H1 (cell line): ENCODE measurements at regions not wholly inside any gene's neighbourhood (a gene's known extent, or its start where the extent isn't known, plus 50 kb on each side); places are given as distances from the start of the nearest gene placed in this dataset.

Experiments
- CTCF ChIA-PET: fragments of 300-600 bp; sonication (Branson Sonifier 250); formaldehyde crosslinking; loops from one replicate; lab custom pipeline; 2021; ENCODE audit not compliant: partially characterized antibody; lab: Charles Lee
- POLR2A ChIA-PET: fragments of 300-600 bp; sonication (Branson Sonifier 250); formaldehyde crosslinking; loops from one replicate; lab custom pipeline; 2021; ENCODE audit warnings: inconsistent platforms; ENCODE audit not compliant: partially characterized antibody; lab: Charles Lee
- DNase-seq, 2 experiments: peaks; one replicate each; pipeline versions ENCODE4 v3.0.0 to v3.0.0-alpha.2; 2010 to 2022; ENCODE audit warnings: low spot score in 2 of 2, low read depth in 1 of 2, mixed read lengths in 1 of 2
- FAIRE-seq: peaks from 2 replicates; lab custom pipeline; 2011; peaks lifted over from hg19 to GRCh38; lab: Jason Lieb, UNC
- H2AFZ ChIP-seq: 2 replicates; pipeline ENCODE4 v1.8.1; 2012; ENCODE audit warnings: low read length, inconsistent platforms
- H2AK5ac ChIP-seq: 2 replicates; pipeline ENCODE4 v1.6.1; 2013; ENCODE audit warnings: low read depth, low read length
- H2BK120ac ChIP-seq: replicated peaks from 2 replicates; pipeline ENCODE3; 2013; ENCODE audit warnings: low read depth, low read length, inconsistent platforms
- H2BK12ac ChIP-seq: 2 replicates; pipeline ENCODE4 v1.6.1; 2013; ENCODE audit warnings: low read depth, low read length
- H2BK15ac ChIP-seq: 2 replicates; pipeline ENCODE4 v1.6.1; 2013; ENCODE audit warnings: low read length
- H2BK20ac ChIP-seq: 2 replicates; pipeline ENCODE4 v1.6.1; 2013; ENCODE audit warnings: low read length
- H2BK5ac ChIP-seq: 2 replicates; pipeline ENCODE4 v1.6.1; 2013; ENCODE audit warnings: low read depth, low read length
- H3K14ac ChIP-seq: 2 replicates; pipeline ENCODE4 v1.6.1; 2013; ENCODE audit warnings: inconsistent platforms; ENCODE audit not compliant: insufficient read length
- H3K18ac ChIP-seq: 2 replicates; pipeline ENCODE4 v1.6.1; 2013; ENCODE audit warnings: low read length; ENCODE audit errors: extremely low read depth
- H3K23ac ChIP-seq: 2 replicates; pipeline ENCODE4 v1.6.1; 2013; ENCODE audit warnings: inconsistent platforms; ENCODE audit not compliant: insufficient read length
- H3K23me2 ChIP-seq: 2 replicates; pipeline ENCODE4 v1.6.1; 2013; ENCODE audit warnings: low read depth, low read length
- H3K27ac ChIP-seq: 2 replicates; pipeline ENCODE4 v1.6.1; 2011; ENCODE audit warnings: low read depth, low read length, inconsistent platforms
- H3K27me3 ChIP-seq, 4 experiments: replicated peaks in 1 of 4; 1 replicate in 1 of 4; 2 replicates in 3 of 4; pipeline versions ENCODE4 v1.6.1 to v1.8.1; 2011 to 2013; ENCODE audit warnings: low read length in 3 of 4, mild to moderate bottlenecking in 3 of 4, inconsistent platforms in 2 of 4, mixed read lengths in 2 of 4, moderate library complexity in 1 of 4; ENCODE audit not compliant: control insufficient read depth in 3 of 4, insufficient read depth in 3 of 4; ENCODE audit errors: extremely low read depth in 1 of 4
- H3K36me3 ChIP-seq, 4 experiments: 2 replicates each; pipeline versions ENCODE4 v1.6.1 to v1.8.1; 2011 to 2013; ENCODE audit warnings: mild to moderate bottlenecking in 4 of 4, low read length in 3 of 4, moderate library complexity in 2 of 4, control low read depth in 1 of 4, inconsistent platforms in 1 of 4; ENCODE audit not compliant: insufficient read depth in 4 of 4, control insufficient read depth in 2 of 4
- H3K4ac ChIP-seq: replicated peaks from 2 replicates; pipeline ENCODE3; 2013; ENCODE audit warnings: low read length, low read depth, mixed read lengths, inconsistent platforms; ENCODE audit not compliant: insufficient read length
- H3K4me1 ChIP-seq, 4 experiments: replicated peaks in 1 of 4; 1 replicate in 1 of 4; 2 replicates in 3 of 4; pipeline versions ENCODE4 v1.6.1 to v1.8.1; 2011 to 2013; ENCODE audit warnings: low read length in 3 of 4, inconsistent platforms in 2 of 4, mixed read lengths in 1 of 4; ENCODE audit not compliant: insufficient read depth in 4 of 4, control insufficient read depth in 3 of 4
- H3K4me2 ChIP-seq, 2 experiments: 2 replicates each; pipeline versions ENCODE4 v1.6.1 to v1.8.1; 2011 to 2013; ENCODE audit warnings: low read depth in 2 of 2, low read length in 2 of 2, control low read depth in 1 of 2, inconsistent platforms in 1 of 2, mild to moderate bottlenecking in 1 of 2; ENCODE audit not compliant: insufficient read depth in 1 of 2
- H3K4me3 ChIP-seq, 4 experiments: fragments of 200-600, 300-600 bp in 1 of 4; sonication (generic), shearing (Covaris generic), sonication (Bioruptor Twin) in 1 of 4; 2 replicates each; pipeline versions ENCODE4 v1.5.1 to v1.8.1; 2011 to 2016; ENCODE audit warnings: low read length in 4 of 4, low read depth in 3 of 4, control low read depth in 2 of 4, inconsistent platforms in 2 of 4, mild to moderate bottlenecking in 2 of 4, mixed read lengths in 1 of 4, moderate library complexity in 1 of 4; ENCODE audit not compliant: insufficient read depth in 2 of 4; ENCODE audit errors: extremely low read depth in 1 of 4
- H3K56ac ChIP-seq: replicated peaks from 2 replicates; pipeline ENCODE3; 2013; ENCODE audit warnings: low read depth, mild to moderate bottlenecking, mixed read lengths, low read length, inconsistent platforms; ENCODE audit not compliant: insufficient read length
- H3K79me1 ChIP-seq: 2 replicates; pipeline ENCODE4 v1.6.1; 2013; ENCODE audit warnings: low read depth, low read length, control low read depth
- H3K79me2 ChIP-seq, 2 experiments: 2 replicates each; pipeline versions ENCODE4 v1.6.1 to v1.8.1; 2012 to 2013; ENCODE audit warnings: low read length in 2 of 2, mild to moderate bottlenecking in 2 of 2, inconsistent platforms in 1 of 2; ENCODE audit not compliant: insufficient read depth in 2 of 2, control insufficient read depth in 1 of 2
- H3K9ac ChIP-seq, 4 experiments: replicated peaks in 1 of 4; 1 replicate in 1 of 4; 2 replicates in 3 of 4; pipeline versions ENCODE4 v1.6.1 to v1.8.1; 2011 to 2013; ENCODE audit warnings: low read depth in 3 of 4, low read length in 3 of 4, control low read depth in 2 of 4, mild to moderate bottlenecking in 2 of 4, moderate library complexity in 2 of 4, inconsistent platforms in 1 of 4; ENCODE audit errors: extremely low read depth in 1 of 4
- H3K9me3 ChIP-seq, 2 experiments: 2 replicates each; pipeline versions ENCODE4 v1.6.1 to v1.8.1; 2012 to 2013; ENCODE audit warnings: mild to moderate bottlenecking in 2 of 2, moderate library complexity in 2 of 2, control low read depth in 1 of 2, inconsistent platforms in 1 of 2, low read depth in 1 of 2, low read length in 1 of 2, mixed read lengths in 1 of 2; ENCODE audit not compliant: insufficient read depth in 2 of 2
- H4K20me1 ChIP-seq, 2 experiments: replicated peaks in 1 of 2; 2 replicates each; pipeline versions ENCODE3 to v1.8.1; 2011 to 2013; ENCODE audit warnings: inconsistent platforms in 2 of 2, low read length in 2 of 2, mild to moderate bottlenecking in 1 of 2; ENCODE audit not compliant: insufficient read depth in 2 of 2, control insufficient read depth in 1 of 2
- H4K5ac ChIP-seq: 2 replicates; pipeline ENCODE4 v1.6.1; 2013; ENCODE audit warnings: low read length, low read depth, mixed read lengths, inconsistent platforms; ENCODE audit not compliant: insufficient read length
- H4K8ac ChIP-seq: 2 replicates; pipeline ENCODE4 v1.8.0; 2013; ENCODE audit warnings: mild to moderate bottlenecking, moderate library complexity, low read length, inconsistent platforms; ENCODE audit not compliant: insufficient read depth; ENCODE audit errors: extremely low read depth
- H4K91ac ChIP-seq: replicated peaks from 2 replicates; pipeline ENCODE3; 2013; ENCODE audit warnings: low read length, mixed read lengths, inconsistent platforms; ENCODE audit not compliant: insufficient read length
- ASH2L ChIP-seq: fragments of 200-600, 300-600 bp; sonication (generic); IDR thresholded peaks from one replicate; pipeline ENCODE4 v1.7.1; 2017; ENCODE audit warnings: low read length
- CHD1 ChIP-seq: IDR thresholded peaks from 2 replicates; pipeline ENCODE4 v1.6.1; 2012; ENCODE audit warnings: low read depth, low read length, improper control_type of control experiment
- CTCF ChIP-seq, 3 experiments: IDR thresholded peaks; 1 replicate in 2 of 3; 2 replicates in 1 of 3; pipeline versions ENCODE4 v1.5.1 to v1.6.1; 2011; ENCODE audit warnings: low read length in 3 of 3, mild to moderate bottlenecking in 3 of 3, inconsistent platforms in 2 of 3, low read depth in 1 of 3, moderate library complexity in 1 of 3; ENCODE audit not compliant: insufficient read depth in 1 of 3; ENCODE audit errors: control extremely low read depth in 1 of 3
- JUN ChIP-seq: IDR thresholded peaks from 2 replicates; pipeline ENCODE4 v1.6.1; 2011; ENCODE audit warnings: low read depth, mild to moderate bottlenecking, improper control_type of control experiment, low read length
- KDM1A ChIP-seq: fragments of 200-600, 300-600 bp; sonication (generic); IDR thresholded peaks from 2 replicates; pipeline ENCODE4 v1.7.1; 2016; ENCODE audit warnings: mild to moderate bottlenecking, low read length, borderline replicate concordance
- MAFK ChIP-seq: IDR thresholded peaks from 2 replicates; pipeline ENCODE4 v1.6.1; 2012; ENCODE audit warnings: low read depth, mild to moderate bottlenecking, improper control_type of control experiment, low read length
- NANOG ChIP-seq: IDR thresholded peaks from 2 replicates; pipeline ENCODE4 v1.6.1; 2011; ENCODE audit warnings: low read length, low read depth, mild to moderate bottlenecking, inconsistent platforms; ENCODE audit not compliant: insufficient read depth, poor library complexity, severe bottlenecking
- NRF1 ChIP-seq: IDR thresholded peaks from 2 replicates; pipeline ENCODE4 v1.6.1; 2011; ENCODE audit warnings: mild to moderate bottlenecking, low read depth, low read length, improper control_type of control experiment
- POLR2AphosphoS5 ChIP-seq: IDR thresholded peaks from 2 replicates; pipeline ENCODE4 v1.6.1; 2011; ENCODE audit warnings: low read depth, low read length
- SIN3A ChIP-seq, 2 experiments: IDR thresholded peaks in 1 of 2; conservative IDR thresholded peaks in 1 of 2; 2 replicates each; pipeline ENCODE4 v1.6.1; 2011 to 2012; ENCODE audit warnings: low read length in 2 of 2, improper control_type of control experiment in 1 of 2, low read depth in 1 of 2, mild to moderate bottlenecking in 1 of 2
- SIRT6 ChIP-seq: IDR thresholded peaks from one replicate; pipeline ENCODE4 v1.7.1; 2012; ENCODE audit warnings: low read length, inconsistent platforms
- SP1 ChIP-seq: IDR thresholded peaks from 2 replicates; pipeline ENCODE4 v1.6.1; 2011; ENCODE audit warnings: low read depth, low read length
- SP2 ChIP-seq: IDR thresholded peaks from 2 replicates; pipeline ENCODE4 v1.6.1; 2012; ENCODE audit warnings: mild to moderate bottlenecking, low read length, inconsistent platforms
- TAF1 ChIP-seq: IDR thresholded peaks from 2 replicates; pipeline ENCODE4 v1.6.1; 2011; ENCODE audit warnings: mild to moderate bottlenecking, low read depth, low read length
- WGBS, 2 experiments: shearing (Covaris generic) in 1 of 2; methylation state at CpG; one replicate each; pipeline versions ENCODE4 v1.1.6 to v1.1.7; 2013 to 2015; ENCODE audit warnings: low lambda C conversion rate in 2 of 2, mixed read lengths in 2 of 2, inconsistent platforms in 1 of 2, low coverage in 1 of 2, missing lambda C conversion rate in 1 of 2; ENCODE audit not compliant: insufficient replicate concordance in 2 of 2, insufficient coverage in 1 of 2, insufficient read length in 1 of 2; ENCODE audit errors: extremely low coverage in 1 of 2, missing lambda C conversion rate in 1 of 2; 5-methylcytosine and 5-hydroxymethylcytosine counted together

- no peak overlapping the region for H3K56ac ChIP-seq
- H3K27me3 ChIP-seq, result no peaks in the 10 kb centered on the region
- no peaks in the 10 kb centered on the region for H3K9me3 ChIP-seq
- no peak overlapping the region for H4K5ac ChIP-seq
- no peak overlapping the region for H2BK15ac ChIP-seq
- POLR2A ChIA-PET, result no interaction called here
- no peak overlapping the region for H2BK5ac ChIP-seq
- no peak overlapping the region for H2AFZ ChIP-seq
- no peak overlapping the region for H3K4me3 ChIP-seq
- H3K79me2 ChIP-seq, result no peaks in the 10 kb centered on the region
- no peak overlapping the region for H3K27ac ChIP-seq
- H3K36me3 ChIP-seq, result no peaks in the 10 kb centered on the region
- H3K79me1 ChIP-seq, result no peaks in the 10 kb centered on the region
- H2AK5ac ChIP-seq, result no peak overlapping the region
- no peak overlapping the region for H2BK120ac ChIP-seq
- no peak overlapping the region for H3K18ac ChIP-seq
- no peaks in the 10 kb centered on the region for H3K4me1 ChIP-seq
- no peak overlapping the region for H4K91ac ChIP-seq
- no peak overlapping the region for H3K4ac ChIP-seq
- no peak overlapping the region for H3K14ac ChIP-seq
- no peak overlapping the region for H4K8ac ChIP-seq
- peaks cover 2% of the 10 kb centered on the region; the same call in 1 of the 2 replicates for H3K23me2 ChIP-seq
- FAIRE-seq (no peak), DNase-seq (no peak)
- no peak overlapping the region for H3K4me2 ChIP-seq
- CTCF ChIA-PET, result no interaction called here
- no peak overlapping the region for H2BK12ac ChIP-seq
- WGBS, 2 experiments, result 91% methylated on average over 4 of the region's 4 CpGs; no CpG with 5 or more reads in 1 of the 2 experiments
- H3K9ac ChIP-seq, result no peak overlapping the region
- H3K23ac ChIP-seq, result no peak overlapping the region
- no peaks in the 10 kb centered on the region for H4K20me1 ChIP-seq
- no peak overlapping the region for H2BK20ac ChIP-seq
- no peak for TF ChIP-seq CTCF (IDR thresholded peaks at IDR 0.05; ENCODE audit: control extremely low read depth in 1 of 3, insufficient read depth in 1 of 3, low read depth in 1 of 3, low read length in 3 of 3)
- no peak for TF ChIP-seq JUN
- no peak for TF ChIP-seq SP1
- TF ChIP-seq NANOG, result no peak
- TF ChIP-seq SP2, result no peak
- no peak for TF ChIP-seq SIN3A (conservative IDR thresholded peaks at IDR 0.05 in 1 of 2, IDR thresholded peaks at IDR 0.05 in 1 of 2; ENCODE audit: low read depth in 1 of 2, low read length in 2 of 2)
- no peak for TF ChIP-seq KDM1A
- no peak for TF ChIP-seq CHD1
- TF ChIP-seq NRF1, result no peak
- no peak for TF ChIP-seq SIRT6
- no peak for TF ChIP-seq ASH2L
- TF ChIP-seq POLR2AphosphoS5, result no peak
- no peak for TF ChIP-seq TAF1
- TF ChIP-seq MAFK, result no peak
Measured at GRCh38 chr7:16242920-16243319, 178.4 kb downstream of the CRPPA start.
